ENCODE measurements at regions not wholly inside any gene's neighbourhood (a gene's known extent, or its start where the extent isn't known, plus 50 kb on each side); places are given as distances from the start of the nearest gene placed in this dataset.

DNA sequence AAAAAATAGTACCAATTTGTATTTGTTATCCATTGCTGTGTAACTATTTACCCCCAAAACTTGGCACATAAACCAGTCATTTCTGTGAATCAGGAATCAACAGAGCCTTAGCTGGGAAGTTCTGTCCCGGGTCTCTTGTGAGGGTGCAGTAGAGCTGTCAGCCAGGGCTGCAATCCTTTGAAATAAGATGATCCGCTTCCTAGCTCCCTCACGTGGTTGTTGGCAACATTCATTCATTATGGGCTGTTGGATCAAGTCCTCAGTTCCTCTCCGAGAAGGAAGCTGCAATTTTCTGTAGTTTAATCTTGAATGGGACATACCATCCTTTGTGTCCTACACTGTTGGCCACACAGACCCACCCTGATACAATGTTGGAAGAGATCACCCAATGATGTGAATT lies 277.2 kb downstream of the SUCLA2 start:
- ChIA-PET POLR2A (no interaction called here), CTCF (no interaction called here)
- Histone ChIP-seq H3K27me3 (ENCODE audit: control insufficient read depth in 2 of 2, insufficient read depth in 2 of 2, low read length in 2 of 2) (no peaks in the 10 kb centered on the region), H3K4me1 (ENCODE audit: control insufficient read depth, extremely low read depth, insufficient read depth, low read length) (no peaks in the 10 kb centered on the region), H3K9me1 (replicated peaks; ENCODE audit: control insufficient read depth, extremely low read depth, insufficient read depth, low read length) (no peaks in the 10 kb centered on the region), H2AFZ (ENCODE audit: low read depth, low read length) (no peak overlapping the region), H3K9ac (replicated peaks; ENCODE audit: extremely low read depth, insufficient read depth, low read length) (no peak overlapping the region), H3K36me3 (ENCODE audit: control insufficient read depth in 2 of 2, extremely low read depth in 1 of 2, insufficient read depth in 2 of 2, low read length in 2 of 2) (no peaks in the 10 kb centered on the region), H3K4me2 (ENCODE audit: insufficient read depth, low read length) (no peak overlapping the region), H3K4me3 (replicated peaks in 1 of 3; ENCODE audit: insufficient read depth in 1 of 3, low read depth in 1 of 3, low read length in 3 of 3) (no peak overlapping the region), H3K9me3 (replicated peaks; ENCODE audit: control insufficient read depth, insufficient read depth, low read length) (peaks cover 3% of the 10 kb centered on the region), H3K27ac (ENCODE audit: insufficient read depth, low read depth, low read length) (no peak overlapping the region), H3K79me2 (ENCODE audit: control insufficient read depth, insufficient read depth, low read length) (no peaks in the 10 kb centered on the region), H4K20me1 (replicated peaks; ENCODE audit: control insufficient read depth, extremely low read depth, insufficient read depth, low read length) (no peaks in the 10 kb centered on the region)
- BruUV-seq (replicated peaks), result no TSS peak
- intact Hi-C loops (cut with micrococcal nuclease) (no loop called here), dilution Hi-C loops (cut with MboI; ENCODE audit: extremely low pct_ligation_motif_present, low sequenced_read_pairs) (no loop called here)
- FAIRE-seq (no peak), DNase-seq (ENCODE audit: low read depth, low spot score) (no peak)
- no peak for TF ChIP-seq JUN (IDR thresholded peaks at IDR 0.05; ENCODE audit: borderline replicate concordance, insufficient read depth, insufficient read length, low read depth)
- TF ChIP-seq GATA2 (IDR thresholded peaks at IDR 0.05; ENCODE audit: insufficient read depth, insufficient read length, low read depth, low read length), result no peak
- TF ChIP-seq, protein P1, sequence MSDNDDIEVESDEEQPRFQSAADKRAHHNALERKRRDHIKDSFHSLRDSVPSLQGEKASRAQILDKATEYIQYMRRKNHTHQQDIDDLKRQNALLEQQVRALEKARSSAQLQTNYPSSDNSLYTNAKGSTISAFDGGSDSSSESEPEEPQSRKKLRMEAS (IDR thresholded peaks at IDR 0.05; ENCODE audit: insufficient read depth, insufficient read length), result no peak
- no peak for TF ChIP-seq EZH2 (IDR thresholded peaks at IDR 0.05; ENCODE audit: borderline replicate concordance, low read depth, low read length, severe bottlenecking)
- TF ChIP-seq, protein P2, sequence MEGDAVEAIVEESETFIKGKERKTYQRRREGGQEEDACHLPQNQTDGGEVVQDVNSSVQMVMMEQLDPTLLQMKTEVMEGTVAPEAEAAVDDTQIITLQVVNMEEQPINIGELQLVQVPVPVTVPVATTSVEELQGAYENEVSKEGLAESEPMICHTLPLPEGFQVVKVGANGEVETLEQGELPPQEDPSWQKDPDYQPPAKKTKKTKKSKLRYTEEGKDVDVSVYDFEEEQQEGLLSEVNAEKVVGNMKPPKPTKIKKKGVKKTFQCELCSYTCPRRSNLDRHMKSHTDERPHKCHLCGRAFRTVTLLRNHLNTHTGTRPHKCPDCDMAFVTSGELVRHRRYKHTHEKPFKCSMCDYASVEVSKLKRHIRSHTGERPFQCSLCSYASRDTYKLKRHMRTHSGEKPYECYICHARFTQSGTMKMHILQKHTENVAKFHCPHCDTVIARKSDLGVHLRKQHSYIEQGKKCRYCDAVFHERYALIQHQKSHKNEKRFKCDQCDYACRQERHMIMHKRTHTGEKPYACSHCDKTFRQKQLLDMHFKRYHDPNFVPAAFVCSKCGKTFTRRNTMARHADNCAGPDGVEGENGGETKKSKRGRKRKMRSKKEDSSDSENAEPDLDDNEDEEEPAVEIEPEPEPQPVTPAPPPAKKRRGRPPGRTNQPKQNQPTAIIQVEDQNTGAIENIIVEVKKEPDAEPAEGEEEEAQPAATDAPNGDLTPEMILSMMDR (IDR thresholded peaks at IDR 0.05; ENCODE audit: extremely low read depth in 1 of 2, insufficient read depth in 1 of 2, low read depth in 1 of 2, low read length in 2 of 2), result no peak
- no peak for TF ChIP-seq MYC (IDR thresholded peaks at IDR 0.05; ENCODE audit: low read depth, low read length)
- no peak for TF ChIP-seq POLR2A (IDR thresholded peaks at IDR 0.05; ENCODE audit: low read depth, low read length)
- no peak for TF ChIP-seq FOS (IDR thresholded peaks at IDR 0.05; ENCODE audit: borderline replicate concordance, insufficient read depth, low read length)
- TF ChIP-seq POLR2AphosphoS5 (IDR thresholded peaks at IDR 0.05; ENCODE audit: insufficient read depth, low read depth, low read length), result no peak
